Lower leg skin (tissue), 3 donors: ENCODE measurements at regions not wholly inside any gene's neighbourhood (a gene's known extent, or its start where the extent isn't known, plus 50 kb on each side); places are given as distances from the start of the nearest gene placed in this dataset.

Experiments used
- CTCF ChIP-seq, 3 donors: fragments of 450-650 bp; IDR thresholded peaks; one replicate each; pipeline ENCODE4 v1.5.1; 2016; ENCODE audit warnings: antibody characterized with exemption in 3 of 3, mild to moderate bottlenecking in 3 of 3, moderate library complexity in 2 of 3
- POLR2A ChIP-seq, 2 donors: fragments of 450-650 bp; IDR thresholded peaks; one replicate each; pipeline ENCODE4 v1.6.1; 2016 to 2017; ENCODE audit warnings: antibody characterized with exemption in 2 of 2, mild to moderate bottlenecking in 1 of 2, moderate library complexity in 1 of 2

GRCh38 chr12:91854725-91855124 is 290.9 kb downstream of the BTG1 start:
- TF ChIP-seq CTCF (IDR thresholded peaks at IDR 0.05) (no peak), POLR2A (IDR thresholded peaks at IDR 0.05) (no peak)
